H1 (cell line): ENCODE measurements at regions not wholly inside any gene's neighbourhood (a gene's known extent, or its start where the extent isn't known, plus 50 kb on each side); places are given as distances from the start of the nearest gene placed in this dataset.

Experiments
- BACH1 ChIP-seq: IDR thresholded peaks from 2 replicates; pipeline ENCODE4 v1.6.1; 2012; ENCODE audit warnings: low read length, improper control_type of control experiment
- CTBP2 ChIP-seq: IDR thresholded peaks from 2 replicates; pipeline ENCODE4 v1.7.0; 2011; ENCODE audit warnings: borderline replicate concordance, mild to moderate bottlenecking, moderate library complexity, mixed read lengths, low read length; ENCODE audit not compliant: insufficient read depth, insufficient read length
- HDAC6 ChIP-seq: IDR thresholded peaks from one replicate; pipeline ENCODE4 v1.7.1; 2012; ENCODE audit warnings: low read depth, mild to moderate bottlenecking, inconsistent platforms, low read length, moderate library complexity
- RAD21 ChIP-seq, 2 experiments: IDR thresholded peaks in 1 of 2; conservative IDR thresholded peaks in 1 of 2; 2 replicates each; pipeline ENCODE4 v1.6.1; 2011; ENCODE audit warnings: low read depth in 2 of 2, low read length in 2 of 2, improper control_type of control experiment in 1 of 2, inconsistent platforms in 1 of 2, mild to moderate bottlenecking in 1 of 2, moderate library complexity in 1 of 2
- SRF ChIP-seq: IDR thresholded peaks from 2 replicates; pipeline ENCODE4 v1.6.1; 2011; ENCODE audit warnings: mild to moderate bottlenecking, low read depth, low read length, moderate library complexity
- TAF1 ChIP-seq: IDR thresholded peaks from 2 replicates; pipeline ENCODE4 v1.6.1; 2011; ENCODE audit warnings: mild to moderate bottlenecking, low read depth, low read length

DNA sequence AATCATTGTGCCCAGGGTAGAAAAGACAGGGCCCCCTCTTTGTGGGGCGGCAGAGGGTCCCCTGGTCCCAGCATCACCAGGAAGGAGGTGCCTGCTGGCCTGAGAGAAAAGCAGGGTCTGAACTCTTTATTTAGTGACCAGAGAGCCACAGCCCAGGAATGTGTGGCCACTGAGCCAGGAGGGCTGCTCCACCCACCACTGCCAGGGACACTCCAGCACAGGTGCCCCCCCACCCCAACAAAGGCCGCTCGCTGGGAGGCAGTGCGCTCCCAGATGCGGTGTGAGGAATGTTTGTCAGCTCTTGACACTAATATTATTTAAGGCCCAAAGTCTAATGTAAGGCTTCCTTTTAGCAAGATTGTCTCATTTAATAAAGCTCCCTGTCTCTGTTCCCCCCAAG lies 59.6 kb upstream of the ZMIZ1 start (continued):
- TF ChIP-seq CTBP2 = no peak
- no peak for TF ChIP-seq TAF1
- no peak for TF ChIP-seq BACH1
- no peak for TF ChIP-seq SRF
- no peak for TF ChIP-seq RAD21 (IDR thresholded peaks at IDR 0.05 in 1 of 2, conservative IDR thresholded peaks at IDR 0.05 in 1 of 2; ENCODE audit: low read depth in 2 of 2, low read length in 2 of 2)
- TF ChIP-seq HDAC6 = no peak
- TF ChIP-seq, all 59 proteins: peak for 0
